GM19240 (cell line): ENCODE measurements at regions not wholly inside any gene's neighbourhood (a gene's known extent, or its start where the extent isn't known, plus 50 kb on each side); places are given as distances from the start of the nearest gene placed in this dataset.

Experiments used
- DNase-seq: peaks from one replicate; pipeline ENCODE4 v3.0.0; 2011; ENCODE audit warnings: low spot score; ENCODE audit not compliant: insufficient read length

- no peak for DNase-seq
These were observed 1113.8 kb upstream of the RBFOX1 start for GRCh38 chr16:6218855-6219254.

GRCh38 chr16:6216836-6217235 is 1115.8 kb upstream of the RBFOX1 start:
- DNase-seq = no peak

- DNase-seq = no peak
These were observed 1114.0 kb upstream of the EEF2KMT start for GRCh38 chr16:6211644-6212043.

GRCh38 chr16:6209355-6209930 is 1111.8 kb upstream of the EEF2KMT start:
- no peak for DNase-seq

GRCh38 chr16:6207580-6207979 is 1110.0 kb upstream of the EEF2KMT start:
- no peak for DNase-seq

GRCh38 chr16:6207124-6207523 is 1109.5 kb upstream of the EEF2KMT start:
- no peak for DNase-seq

- no peak for DNase-seq
These were observed 1108.5 kb upstream of the EEF2KMT start for GRCh38 chr16:6206080-6206479.

- no peak for DNase-seq
These were observed 1107.3 kb upstream of the EEF2KMT start for GRCh38 chr16:6204945-6205344.

- no peak for DNase-seq
These were observed 1103.3 kb upstream of the EEF2KMT start for GRCh38 chr16:6200861-6201260.

GRCh38 chr16:6200271-6200670 is 1102.7 kb upstream of the EEF2KMT start:
- no peak for DNase-seq

GRCh38 chr16:6195966-6196365 is 1098.4 kb upstream of the EEF2KMT start:
- DNase-seq = no peak

GRCh38 chr16:6193718-6194117 is 1096.1 kb upstream of the EEF2KMT start:
- DNase-seq = no peak

- no peak for DNase-seq
These were observed 1095.4 kb upstream of the EEF2KMT start for GRCh38 chr16:6192984-6193383.

GRCh38 chr16:6192532-6192931 is 1094.9 kb upstream of the EEF2KMT start:
- no peak for DNase-seq

- no peak for DNase-seq
These were observed 1093.2 kb upstream of the EEF2KMT start for GRCh38 chr16:6190776-6191175.

- no peak for DNase-seq
These were observed 1091.6 kb upstream of the EEF2KMT start for GRCh38 chr16:6189216-6189615.

GRCh38 chr16:6177616-6178180 is 1080.1 kb upstream of the EEF2KMT start:
- DNase-seq = no peak

- no peak for DNase-seq
These were observed 1072.4 kb upstream of the EEF2KMT start for GRCh38 chr16:6170022-6170421.

GRCh38 chr16:6165330-6165979 is 1067.9 kb upstream of the EEF2KMT start:
- DNase-seq = no peak

GRCh38 chr16:6160871-6161270 is 1063.3 kb upstream of the EEF2KMT start:
- DNase-seq = no peak

- no peak for DNase-seq
These were observed 1062.7 kb upstream of the EEF2KMT start for GRCh38 chr16:6160303-6160702.

GRCh38 chr16:6157806-6158205 is 1060.2 kb upstream of the EEF2KMT start:
- DNase-seq = no peak

GRCh38 chr16:6155271-6155670 is 1057.7 kb upstream of the EEF2KMT start:
- DNase-seq = no peak
